ENCODE measurements at regions not wholly inside any gene's neighbourhood (a gene's known extent, or its start where the extent isn't known, plus 50 kb on each side); places are given as distances from the start of the nearest gene placed in this dataset.

DNA sequence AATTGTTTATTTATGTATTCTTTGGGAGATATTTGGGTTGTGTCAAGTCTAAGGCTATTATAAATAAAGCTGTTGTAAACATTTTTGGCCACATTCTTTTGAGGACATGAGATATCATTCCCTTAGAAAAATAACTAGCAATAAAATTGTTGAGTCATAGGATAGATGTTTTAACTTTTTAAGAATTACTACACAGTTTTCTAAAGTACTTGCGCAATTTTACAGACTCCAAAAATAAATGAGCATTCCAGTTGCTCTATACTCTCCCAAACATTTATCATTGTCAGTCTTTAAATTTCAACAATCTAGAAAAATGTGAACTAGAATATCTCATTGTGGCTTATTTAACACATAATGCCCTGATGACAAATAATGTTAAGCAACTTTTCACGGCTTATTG is 189.1 kb upstream of the ADGRL3 start:
- no peak for TF ChIP-seq POLR2A (IDR thresholded peaks at IDR 0.05)
- TF ChIP-seq, protein P1, sequence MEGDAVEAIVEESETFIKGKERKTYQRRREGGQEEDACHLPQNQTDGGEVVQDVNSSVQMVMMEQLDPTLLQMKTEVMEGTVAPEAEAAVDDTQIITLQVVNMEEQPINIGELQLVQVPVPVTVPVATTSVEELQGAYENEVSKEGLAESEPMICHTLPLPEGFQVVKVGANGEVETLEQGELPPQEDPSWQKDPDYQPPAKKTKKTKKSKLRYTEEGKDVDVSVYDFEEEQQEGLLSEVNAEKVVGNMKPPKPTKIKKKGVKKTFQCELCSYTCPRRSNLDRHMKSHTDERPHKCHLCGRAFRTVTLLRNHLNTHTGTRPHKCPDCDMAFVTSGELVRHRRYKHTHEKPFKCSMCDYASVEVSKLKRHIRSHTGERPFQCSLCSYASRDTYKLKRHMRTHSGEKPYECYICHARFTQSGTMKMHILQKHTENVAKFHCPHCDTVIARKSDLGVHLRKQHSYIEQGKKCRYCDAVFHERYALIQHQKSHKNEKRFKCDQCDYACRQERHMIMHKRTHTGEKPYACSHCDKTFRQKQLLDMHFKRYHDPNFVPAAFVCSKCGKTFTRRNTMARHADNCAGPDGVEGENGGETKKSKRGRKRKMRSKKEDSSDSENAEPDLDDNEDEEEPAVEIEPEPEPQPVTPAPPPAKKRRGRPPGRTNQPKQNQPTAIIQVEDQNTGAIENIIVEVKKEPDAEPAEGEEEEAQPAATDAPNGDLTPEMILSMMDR (IDR thresholded peaks at IDR 0.05): no peak

Measured in lower leg skin (tissue), 3 donors.